ENCODE measurements at regions not wholly inside any gene's neighbourhood (a gene's known extent, or its start where the extent isn't known, plus 50 kb on each side); places are given as distances from the start of the nearest gene placed in this dataset.

DNA sequence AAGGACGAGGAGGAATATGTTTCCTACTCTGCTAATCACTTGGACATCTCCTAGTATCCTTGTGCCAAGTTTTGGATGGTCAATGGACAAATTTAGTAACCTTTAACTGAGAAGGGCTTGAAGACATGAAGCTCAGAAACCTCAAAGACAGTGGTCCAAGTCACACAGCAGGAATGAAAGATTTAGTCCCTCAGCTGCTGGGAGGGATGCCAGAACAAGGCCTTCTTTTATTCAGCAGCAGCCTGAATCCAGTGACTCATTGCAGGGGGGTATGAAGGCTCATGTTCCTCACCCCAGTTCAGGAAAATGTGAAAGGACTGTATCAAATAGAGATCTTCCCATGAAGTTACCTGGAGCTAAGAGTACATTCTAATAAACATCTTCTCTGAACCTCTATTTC lies 214.9 kb upstream of the UGT8 start:
- POLR2A ChIA-PET (ENCODE audit: low non-redundant PET): no interaction called here
- H3K9me3 ChIP-seq (ENCODE audit: low read depth, low read length, poor library complexity, severe bottlenecking): no peaks in the 10 kb centered on the region
- H3K4me1 ChIP-seq (ENCODE audit: insufficient read depth, low read length, poor library complexity, severe bottlenecking): peaks cover 6% of the 10 kb centered on the region
- BruUV-seq (replicated peaks): no TSS peak
- H3K36me3 ChIP-seq (ENCODE audit: insufficient read depth, low read length, poor library complexity, severe bottlenecking): no peaks in the 10 kb centered on the region
- TF ChIP-seq EZH2 (IDR thresholded peaks at IDR 0.05; ENCODE audit: borderline replicate concordance, low read depth, low read length, poor library complexity, severe bottlenecking): no peak
- no peak for TF ChIP-seq CTCF (conservative IDR thresholded peaks at IDR 0.05; ENCODE audit: low read depth, low read length)
- intact Hi-C loops (cut with micrococcal nuclease; ENCODE audit: unreplicated experiment): loop anchor here (2.0 to 10.0 kb wide), 6 partner anchors 431 to 1106 kb away; partner anchors contain the start of gene CAMK2D
- DNase-seq (ENCODE audit: low spot score): peak; percentile 37
- H3K27me3 ChIP-seq (replicated peaks; ENCODE audit: insufficient read depth, low read depth, low read length, poor library complexity): no peaks in the 10 kb centered on the region
- H3K4me3 ChIP-seq (ENCODE audit: low read depth, low read length, poor library complexity, severe bottlenecking): no peak overlapping the region
- no peak overlapping the region for H3K27ac ChIP-seq (ENCODE audit: low read depth, low read length, poor library complexity, severe bottlenecking)
- CTCF ChIA-PET: no interaction called here

GRCh38 chr4:114384629-114385028 lies 214.0 kb upstream of the UGT8 start:
- H3K9me3 ChIP-seq (ENCODE audit: low read depth, low read length, poor library complexity, severe bottlenecking): no peaks in the 10 kb centered on the region
- TF ChIP-seq CTCF (conservative IDR thresholded peaks at IDR 0.05; ENCODE audit: low read depth, low read length) (peak; percentile 67), EZH2 (IDR thresholded peaks at IDR 0.05; ENCODE audit: borderline replicate concordance, low read depth, low read length, poor library complexity, severe bottlenecking) (no peak)
- BruUV-seq (replicated peaks): no TSS peak
- no peaks in the 10 kb centered on the region for H3K36me3 ChIP-seq (ENCODE audit: insufficient read depth, low read length, poor library complexity, severe bottlenecking)
- H3K27ac ChIP-seq (ENCODE audit: low read depth, low read length, poor library complexity, severe bottlenecking): no peak overlapping the region
- peaks cover 6% of the 10 kb centered on the region for H3K4me1 ChIP-seq (ENCODE audit: insufficient read depth, low read length, poor library complexity, severe bottlenecking)
- peak; percentile 58 for DNase-seq (ENCODE audit: low spot score)
- H3K27me3 ChIP-seq (replicated peaks; ENCODE audit: insufficient read depth, low read depth, low read length, poor library complexity): no peaks in the 10 kb centered on the region
- POLR2A ChIA-PET (ENCODE audit: low non-redundant PET): no interaction called here
- H3K4me3 ChIP-seq (ENCODE audit: low read depth, low read length, poor library complexity, severe bottlenecking): no peak overlapping the region
- intact Hi-C loops (cut with micrococcal nuclease; ENCODE audit: unreplicated experiment): loop anchor here (2.0 to 10.0 kb wide), 7 partner anchors 432 to 1107 kb away; partner anchors contain the start of genes CAMK2D and NDST4
- CTCF ChIA-PET: interaction anchor here (1.1 to 1.5 kb wide), 2 partner anchors 432 to 989 kb away, joined by 3 to 4 read pairs; no protein-coding TSS in a partner anchor

GRCh38 chr4:114385195-114385985 lies 213.2 kb upstream of the UGT8 start:
- CTCF ChIA-PET: interaction anchor here (1.1 to 1.5 kb wide), 2 partner anchors 432 to 990 kb away, joined by 3 to 4 read pairs; no protein-coding TSS in a partner anchor

More at GRCh38 chr4:114385195-114385985, 213.2 kb upstream of the UGT8 start:
- POLR2A ChIA-PET (ENCODE audit: low non-redundant PET): no interaction called here
- H3K4me3 ChIP-seq (ENCODE audit: low read depth, low read length, poor library complexity, severe bottlenecking): no peak overlapping the region
- no peaks in the 10 kb centered on the region for H3K27me3 ChIP-seq (replicated peaks; ENCODE audit: insufficient read depth, low read depth, low read length, poor library complexity)
- H3K36me3 ChIP-seq (ENCODE audit: insufficient read depth, low read length, poor library complexity, severe bottlenecking): no peaks in the 10 kb centered on the region
- no TSS peak for BruUV-seq (replicated peaks)
- no peaks in the 10 kb centered on the region for H3K9me3 ChIP-seq (ENCODE audit: low read depth, low read length, poor library complexity, severe bottlenecking)
- intact Hi-C loops (cut with micrococcal nuclease; ENCODE audit: unreplicated experiment): loop anchor here (2.0 to 10.0 kb wide), 4 partner anchors 433 to 991 kb away; partner anchors contain the start of gene NDST4
- no peak overlapping the region for H3K27ac ChIP-seq (ENCODE audit: low read depth, low read length, poor library complexity, severe bottlenecking)
- no peak for TF ChIP-seq CTCF (conservative IDR thresholded peaks at IDR 0.05; ENCODE audit: low read depth, low read length)
- TF ChIP-seq EZH2 (IDR thresholded peaks at IDR 0.05; ENCODE audit: borderline replicate concordance, low read depth, low read length, poor library complexity, severe bottlenecking): no peak
- no peak for DNase-seq (ENCODE audit: low spot score)
- peaks cover 6% of the 10 kb centered on the region for H3K4me1 ChIP-seq (ENCODE audit: insufficient read depth, low read length, poor library complexity, severe bottlenecking)
